GM10266 (cell line): ENCODE measurements at regions not wholly inside any gene's neighbourhood (a gene's known extent, or its start where the extent isn't known, plus 50 kb on each side); places are given as distances from the start of the nearest gene placed in this dataset.

Experiments
- DNase-seq: peaks from one replicate; pipeline ENCODE4 v3.0.0; 2012; ENCODE audit errors: extremely low spot score
- CTCF ChIP-seq: IDR thresholded peaks from 2 replicates; pipeline ENCODE4 v1.5.1; 2012; ENCODE audit warnings: mild to moderate bottlenecking, low read depth; ENCODE audit not compliant: control insufficient read depth, insufficient read depth; ENCODE audit errors: missing control alignments

DNA sequence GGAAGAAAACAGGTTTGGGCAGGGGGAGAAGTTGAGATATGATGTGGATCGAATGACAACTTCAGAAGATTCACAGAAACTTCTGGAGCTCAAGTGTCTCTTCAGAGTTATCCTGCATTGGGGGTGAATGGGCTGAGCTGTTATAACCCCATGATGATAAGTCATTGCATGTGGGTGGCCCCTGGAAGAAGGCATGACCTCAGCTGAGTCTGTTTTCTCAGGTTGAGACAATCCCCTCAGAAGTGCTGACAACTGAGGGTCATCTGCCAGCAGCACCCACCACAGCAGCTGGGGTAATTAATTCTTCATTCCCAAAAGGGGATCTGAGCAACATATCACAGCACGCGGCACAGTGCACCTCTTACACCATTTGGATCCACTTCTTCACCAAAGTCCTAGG, 138.6 kb upstream of the CAMK1G start:
- DNase-seq: no peak
- TF ChIP-seq CTCF: no peak

- TF ChIP-seq CTCF: no peak
- DNase-seq: no peak
Observed at GRCh38 chr1:209445576-209445975, 137.9 kb upstream of the CAMK1G start.

DNA sequence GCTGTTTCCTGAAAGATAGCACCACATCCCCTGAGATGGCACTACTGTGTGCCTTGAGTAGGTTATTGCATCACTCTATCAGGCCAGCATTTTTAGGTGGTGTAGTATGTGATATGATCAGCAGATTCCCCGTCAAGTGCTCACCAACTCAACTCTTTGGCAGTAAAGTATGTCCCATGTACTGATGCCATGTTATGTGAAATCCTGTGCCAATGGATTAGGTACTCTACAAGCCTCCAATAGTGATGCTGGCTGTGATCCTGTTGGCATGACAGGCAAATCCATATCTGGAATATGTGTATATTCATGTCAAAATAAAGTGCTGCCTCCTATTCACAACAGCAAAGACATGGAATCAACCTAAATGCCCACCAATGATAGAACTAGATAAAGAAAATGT, 137.2 kb upstream of the CAMK1G start:
- no peak for TF ChIP-seq CTCF
- no peak for DNase-seq

DNA sequence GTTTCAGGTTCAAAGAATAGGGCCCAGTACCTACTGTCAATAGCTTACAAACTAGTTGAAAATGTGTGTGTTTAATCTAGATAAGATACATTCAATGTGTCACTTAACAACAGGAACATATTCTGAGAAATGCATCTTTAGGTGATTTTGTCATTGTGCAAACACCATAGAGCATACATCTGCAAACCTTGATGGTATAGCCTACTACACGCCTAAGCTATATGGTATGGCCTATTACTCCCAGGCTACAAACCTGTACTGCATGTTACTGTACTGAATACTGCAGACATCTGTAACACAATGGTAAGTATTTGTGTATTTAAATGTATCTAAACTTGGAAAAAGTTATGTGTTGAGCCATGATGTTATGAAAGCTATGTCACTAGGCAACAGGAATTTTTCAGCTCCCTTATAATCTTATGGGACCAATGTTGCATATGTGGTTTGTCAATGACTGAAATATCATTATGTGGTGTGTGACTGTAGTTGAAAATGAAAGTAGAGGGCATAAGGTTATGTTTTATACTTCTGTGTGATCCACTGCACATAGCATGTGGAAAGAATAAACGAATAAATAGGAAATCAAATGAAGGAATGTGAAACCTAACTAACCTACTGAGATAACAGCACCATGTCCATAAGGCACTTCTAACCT, 129.0 kb upstream of the CAMK1G start:
- TF ChIP-seq CTCF: no peak
- DNase-seq: no peak

DNA sequence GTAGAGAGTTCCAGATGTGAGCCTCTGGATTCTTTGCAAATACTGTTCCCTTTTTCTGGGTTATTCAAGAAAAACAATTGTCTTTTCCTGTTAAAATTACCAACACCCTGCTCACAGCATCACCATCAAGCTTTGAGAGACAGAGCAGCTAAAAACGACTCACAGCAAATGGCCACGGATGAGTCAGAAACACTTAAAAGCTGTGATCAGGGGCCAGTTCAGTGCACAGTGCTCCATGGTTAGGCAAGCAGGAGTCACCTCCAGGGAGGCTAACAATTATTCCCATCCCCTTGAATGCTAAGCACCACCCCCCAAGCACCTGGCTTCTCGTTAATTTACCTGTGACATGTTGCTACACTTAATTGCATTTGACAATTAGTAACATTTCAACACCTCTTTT, 128.4 kb upstream of the CAMK1G start:
- DNase-seq: no peak
- no peak for TF ChIP-seq CTCF

- TF ChIP-seq CTCF: no peak
- DNase-seq: no peak
Observed at GRCh38 chr1:209455661-209456358, 127.7 kb upstream of the CAMK1G start.

- no peak for TF ChIP-seq CTCF
- no peak for DNase-seq
Observed at GRCh38 chr1:209456878-209457277, 126.6 kb upstream of the CAMK1G start.
